ENCODE measurements at regions not wholly inside any gene's neighbourhood (a gene's known extent, or its start where the extent isn't known, plus 50 kb on each side); places are given as distances from the start of the nearest gene placed in this dataset.

DNA sequence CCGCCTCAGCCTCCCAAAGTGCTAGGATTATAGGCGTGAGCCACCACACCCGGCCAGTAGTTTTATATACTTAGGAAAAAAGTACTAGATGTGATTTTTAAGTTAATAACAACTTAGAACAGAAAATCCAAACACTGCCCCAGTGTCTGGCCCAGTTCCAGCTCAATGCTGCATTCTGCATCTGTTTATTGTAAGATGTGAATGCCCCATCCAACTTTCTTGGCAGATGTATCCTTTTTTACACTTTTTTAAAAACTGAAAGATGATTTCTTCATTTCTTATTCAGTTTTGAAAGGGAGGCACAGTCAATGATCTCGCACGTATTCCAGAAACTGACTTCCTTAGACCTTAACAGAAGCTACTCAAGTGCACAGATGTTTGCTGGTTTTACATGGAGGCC lies 85.6 kb upstream of the SRSF6 start:
- CTCF ChIA-PET: no interaction called here
- DNase-seq (ENCODE audit: low read depth, low spot score): no peak
- POLR2A ChIA-PET: no interaction called here
- TF ChIP-seq, protein P1, sequence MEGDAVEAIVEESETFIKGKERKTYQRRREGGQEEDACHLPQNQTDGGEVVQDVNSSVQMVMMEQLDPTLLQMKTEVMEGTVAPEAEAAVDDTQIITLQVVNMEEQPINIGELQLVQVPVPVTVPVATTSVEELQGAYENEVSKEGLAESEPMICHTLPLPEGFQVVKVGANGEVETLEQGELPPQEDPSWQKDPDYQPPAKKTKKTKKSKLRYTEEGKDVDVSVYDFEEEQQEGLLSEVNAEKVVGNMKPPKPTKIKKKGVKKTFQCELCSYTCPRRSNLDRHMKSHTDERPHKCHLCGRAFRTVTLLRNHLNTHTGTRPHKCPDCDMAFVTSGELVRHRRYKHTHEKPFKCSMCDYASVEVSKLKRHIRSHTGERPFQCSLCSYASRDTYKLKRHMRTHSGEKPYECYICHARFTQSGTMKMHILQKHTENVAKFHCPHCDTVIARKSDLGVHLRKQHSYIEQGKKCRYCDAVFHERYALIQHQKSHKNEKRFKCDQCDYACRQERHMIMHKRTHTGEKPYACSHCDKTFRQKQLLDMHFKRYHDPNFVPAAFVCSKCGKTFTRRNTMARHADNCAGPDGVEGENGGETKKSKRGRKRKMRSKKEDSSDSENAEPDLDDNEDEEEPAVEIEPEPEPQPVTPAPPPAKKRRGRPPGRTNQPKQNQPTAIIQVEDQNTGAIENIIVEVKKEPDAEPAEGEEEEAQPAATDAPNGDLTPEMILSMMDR (IDR thresholded peaks at IDR 0.05; ENCODE audit: insufficient read depth, low read length, missing control alignments): no peak
- no peak overlapping the region for H3K4me3 ChIP-seq (ENCODE audit: low read depth, low read length)

- ChIA-PET POLR2A (no interaction called here), CTCF (no interaction called here)
- TF ChIP-seq, protein P1 (IDR thresholded peaks at IDR 0.05; ENCODE audit: insufficient read depth, low read length, missing control alignments): no peak
These were observed 92.0 kb upstream of the SRSF6 start for GRCh38 chr20:43365691-43366090.

DNA sequence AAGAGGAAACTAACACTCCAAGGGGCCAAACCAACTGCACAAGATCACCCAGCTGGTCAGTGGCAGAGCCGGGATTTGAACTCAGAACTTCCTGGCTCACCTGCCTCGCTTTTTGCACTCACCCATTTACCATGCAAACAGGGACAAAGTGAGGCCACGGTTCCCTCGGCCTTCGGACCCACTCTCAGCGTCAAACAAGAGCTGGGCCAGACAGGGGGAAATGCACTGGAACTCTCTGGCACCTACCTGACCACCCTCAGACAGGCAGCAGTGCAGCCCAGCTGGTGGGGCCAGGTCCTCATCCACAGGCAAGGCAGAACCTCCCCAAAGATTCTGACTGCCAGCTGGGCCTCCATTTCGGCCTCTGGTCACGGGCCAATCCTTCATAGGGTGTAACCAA lies 93.7 kb upstream of the SRSF6 start:
- no peak for DNase-seq (ENCODE audit: low read depth, low spot score)
- POLR2A ChIA-PET: no interaction called here
- TF ChIP-seq, protein P1 (IDR thresholded peaks at IDR 0.05; ENCODE audit: insufficient read depth, low read length, missing control alignments): no peak
- H3K4me3 ChIP-seq (ENCODE audit: low read depth, low read length): no peak overlapping the region
- CTCF ChIA-PET: no interaction called here

More at GRCh38 chr20:43365691-43366090, 92.0 kb upstream of the SRSF6 start:
- no peak for DNase-seq (ENCODE audit: low read depth, low spot score)
- H3K4me3 ChIP-seq (ENCODE audit: low read depth, low read length): no peak overlapping the region

- no peak for DNase-seq (ENCODE audit: low read depth, low spot score)
- ChIA-PET POLR2A (no interaction called here), CTCF (no interaction called here)
- TF ChIP-seq, protein P1 (IDR thresholded peaks at IDR 0.05; ENCODE audit: insufficient read depth, low read length, missing control alignments): no peak
- no peak overlapping the region for H3K4me3 ChIP-seq (ENCODE audit: low read depth, low read length)
These were observed 94.2 kb upstream of the SRSF6 start for GRCh38 chr20:43363506-43363905.

DNA sequence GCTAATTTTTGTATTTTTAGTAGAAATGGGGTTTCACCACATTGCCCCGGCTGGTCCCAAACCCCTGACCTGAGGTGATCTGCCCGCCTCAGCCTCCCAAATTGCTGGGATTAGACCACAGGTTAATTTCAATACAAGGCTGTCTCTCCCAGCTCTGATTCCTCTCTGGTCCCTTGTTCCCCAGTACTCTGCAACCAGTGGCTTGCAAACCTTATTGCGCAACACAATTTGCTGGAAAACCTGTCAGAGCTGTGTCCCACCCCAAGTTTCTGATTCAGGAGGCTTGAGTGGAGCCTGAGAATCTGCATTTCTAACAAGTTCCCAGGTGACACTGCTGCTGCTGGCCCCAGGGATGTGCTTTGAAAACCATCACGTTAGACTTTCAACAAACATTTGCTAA lies 96.2 kb upstream of the SRSF6 start:
- POLR2A ChIA-PET: no interaction called here
- TF ChIP-seq, protein P1 (IDR thresholded peaks at IDR 0.05; ENCODE audit: insufficient read depth, low read length, missing control alignments): no peak
- no peak for DNase-seq (ENCODE audit: low read depth, low spot score)
- no peak overlapping the region for H3K4me3 ChIP-seq (ENCODE audit: low read depth, low read length)
- CTCF ChIA-PET: no interaction called here

DNA sequence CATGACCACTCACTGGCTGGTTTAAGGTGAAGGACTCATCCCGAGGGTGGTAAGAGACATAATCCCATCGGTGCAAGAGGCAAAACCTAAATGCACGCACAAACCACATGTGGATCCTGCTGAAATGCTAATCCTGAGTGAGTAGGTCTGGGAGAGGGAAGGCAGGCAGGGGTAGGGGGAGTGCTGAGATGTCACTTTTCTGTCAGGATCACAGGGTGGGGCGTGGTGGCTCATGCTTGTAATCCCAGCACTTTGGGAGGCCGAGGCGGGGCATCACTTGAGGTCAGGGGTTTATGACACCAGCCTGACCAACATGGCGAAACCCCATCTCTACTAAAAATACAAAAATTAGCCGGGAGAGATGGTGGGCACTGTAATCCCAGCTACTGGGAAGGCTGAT lies 97.7 kb upstream of the SRSF6 start:
- TF ChIP-seq, protein P1 (IDR thresholded peaks at IDR 0.05; ENCODE audit: insufficient read depth, low read length, missing control alignments): no peak
- H3K4me3 ChIP-seq (ENCODE audit: low read depth, low read length): no peak overlapping the region
- no peak for DNase-seq (ENCODE audit: low read depth, low spot score)
- CTCF ChIA-PET: no interaction called here
- POLR2A ChIA-PET: no interaction called here
